GM12878 (cell line): ENCODE measurements at regions not wholly inside any gene's neighbourhood (a gene's known extent, or its start where the extent isn't known, plus 50 kb on each side); places are given as distances from the start of the nearest gene placed in this dataset.

ENCODE experiments used
- ATAC-seq: fragments of 200-7000 bp; cut with Tn5 transposase; 3 replicates; pipeline ENCODE4 v1.9.1; 2020; ENCODE audit warnings: mild to moderate bottlenecking, moderate library complexity
- BruUV-seq: library from RNA; stranded (reverse); fragments of 400-500 nt; replicated peaks from 2 replicates; lab custom pipeline; 2021; lab: Mats Ljungman, UMichigan
- CTCF ChIA-PET: fragments of 300-600 bp; sonication (Branson Sonifier 250); formaldehyde crosslinking; extraction: SDS; loops from one replicate; lab custom pipeline; 2021; ENCODE audit warnings: inconsistent platforms; lab: Yijun Ruan, JAX
- POLR2A ChIA-PET: fragments of 350-600 bp; formaldehyde crosslinking; extraction: SDS; loops from one replicate; lab custom pipeline; 2021; ENCODE audit warnings: inconsistent platforms; lab: Charles Lee
- RAD21 ChIA-PET: fragments of 300-600 bp; sonication (Branson Sonifier 250); formaldehyde crosslinking; loops from one replicate; lab custom pipeline; 2023; ENCODE audit warnings: antibody characterized with exemption; ENCODE audit not compliant: unreplicated experiment; lab: Charles Lee
- SMC1A ChIA-PET: fragments of 300-600 bp; sonication (Branson Sonifier 250); formaldehyde crosslinking; loops from one replicate; lab custom pipeline; 2023; ENCODE audit not compliant: unreplicated experiment, uncharacterized antibody; lab: Charles Lee
- DNase-seq: peaks from one replicate; pipeline ENCODE4 v3.0.0-alpha.2; 2011; ENCODE audit warnings: low read depth, low spot score
- FAIRE-seq: peaks from 3 replicates; lab custom pipeline; 2011; peaks lifted over from hg19 to GRCh38; lab: Jason Lieb, UNC
- H2AFZ ChIP-seq: 2 replicates; pipeline ENCODE4 v1.6.0; 2011; ENCODE audit warnings: low read depth, low read length, control low read depth; ENCODE audit not compliant: control insufficient read depth
- H3K27ac ChIP-seq: 2 replicates; pipeline ENCODE4 v1.5.1; 2011; ENCODE audit warnings: control low read depth; ENCODE audit not compliant: control insufficient read depth, insufficient read depth
- H3K27me3 ChIP-seq, 2 experiments: replicated peaks in 1 of 2; 2 replicates each; pipeline versions ENCODE4 v1.6.0 to v1.6.1; 2011; ENCODE audit warnings: low read length in 1 of 2; ENCODE audit not compliant: control insufficient read depth in 2 of 2, insufficient read depth in 2 of 2
- H3K36me3 ChIP-seq, 2 experiments: 2 replicates each; pipeline ENCODE4 v1.5.1; 2011; ENCODE audit warnings: low read length in 1 of 2; ENCODE audit not compliant: control insufficient read depth in 2 of 2, insufficient read depth in 2 of 2
- H3K4me1 ChIP-seq: 2 replicates; pipeline ENCODE4 v1.6.1; 2011; ENCODE audit warnings: mild to moderate bottlenecking, low read length, moderate library complexity, mixed read lengths; ENCODE audit not compliant: control insufficient read depth, insufficient read depth
- H3K4me2 ChIP-seq: 2 replicates; pipeline ENCODE4 v1.6.0; 2011; ENCODE audit warnings: control low read depth; ENCODE audit not compliant: control insufficient read depth, insufficient read depth
- H3K4me3 ChIP-seq: fragments of 200-600 bp; sonication (generic); 2 replicates; pipeline ENCODE4 v1.5.1; 2016
- H3K79me2 ChIP-seq: 2 replicates; pipeline ENCODE4 v1.6.0; 2011; ENCODE audit warnings: low read length; ENCODE audit not compliant: control insufficient read depth, insufficient read depth
- H3K9ac ChIP-seq: 2 replicates; pipeline ENCODE4 v1.8.0; 2011; ENCODE audit warnings: low read length, control low read depth, mixed read lengths; ENCODE audit not compliant: control insufficient read depth, insufficient read depth
- H3K9me3 ChIP-seq: replicated peaks from 3 replicates; pipeline ENCODE4 v1.5.1; 2011; ENCODE audit warnings: mild to moderate bottlenecking, low read length; ENCODE audit not compliant: control insufficient read depth, insufficient read depth
- H4K20me1 ChIP-seq: 2 replicates; pipeline ENCODE4 v1.6.0; 2011; ENCODE audit not compliant: control insufficient read depth, insufficient read depth
- BACH1 ChIP-seq: fragments of 450-650 bp; IDR thresholded peaks from 2 replicates; pipeline ENCODE4 v1.6.1; 2017; ENCODE audit warnings: mild to moderate bottlenecking, borderline replicate concordance
- CHD2 ChIP-seq: IDR thresholded peaks from 2 replicates; pipeline ENCODE4 v1.6.1; 2011; ENCODE audit warnings: low read depth, low read length, improper control_type of control experiment, borderline replicate concordance
- EZH2 ChIP-seq: IDR thresholded peaks from 2 replicates; pipeline ENCODE4 v1.6.1; 2012; ENCODE audit warnings: low read depth, mild to moderate bottlenecking, control low read depth, inconsistent platforms, low read length, borderline replicate concordance; ENCODE audit not compliant: control insufficient read depth
- HDAC6 ChIP-seq: fragments of 200-600 bp; sonication (generic); IDR thresholded peaks from one replicate; pipeline ENCODE4 v1.8.0; 2017; ENCODE audit warnings: antibody characterized with exemption; ENCODE audit not compliant: unreplicated experiment
- KLF5 ChIP-seq: fragments of 450-650 bp; IDR thresholded peaks from 2 replicates; pipeline ENCODE4 v1.6.1; 2014; ENCODE audit warnings: mild to moderate bottlenecking; ENCODE audit not compliant: partially characterized antibody
- MEF2A ChIP-seq: IDR thresholded peaks from 2 replicates; pipeline ENCODE4 v1.6.1; 2011; ENCODE audit warnings: low read depth, mild to moderate bottlenecking, low read length, moderate library complexity; ENCODE audit not compliant: insufficient read depth
- MYB ChIP-seq: fragments of 150-350 bp; IDR thresholded peaks from 2 replicates; pipeline ENCODE4 v1.6.1; 2014; ENCODE audit warnings: mild to moderate bottlenecking, low read depth, low read length, borderline replicate concordance
- NFYA ChIP-seq: IDR thresholded peaks from 2 replicates; pipeline ENCODE4 v1.6.1; 2011; ENCODE audit warnings: low read depth, mild to moderate bottlenecking, low read length, improper control_type of control experiment, borderline replicate concordance
- NR2C1 ChIP-seq: fragments of 450-650 bp; IDR thresholded peaks from 2 replicates; pipeline ENCODE4 v1.6.1; 2017; ENCODE audit warnings: antibody characterized with exemption, mild to moderate bottlenecking, moderate library complexity
- NR2C2 ChIP-seq: IDR thresholded peaks from 2 replicates; pipeline ENCODE4 v1.6.1; 2011; ENCODE audit warnings: borderline replicate concordance, low read depth; ENCODE audit not compliant: control insufficient read depth, insufficient read length
- POLR2A ChIP-seq: IDR thresholded peaks from 2 replicates; pipeline ENCODE4 v1.6.1; 2011; ENCODE audit warnings: low read depth, mild to moderate bottlenecking, low read length
- POLR2AphosphoS5 ChIP-seq: IDR thresholded peaks from 2 replicates; pipeline ENCODE4 v1.6.1; 2011; ENCODE audit warnings: mild to moderate bottlenecking, low read length, inconsistent platforms
- RUNX3 ChIP-seq: IDR thresholded peaks from 2 replicates; pipeline ENCODE4 v1.6.1; 2012; ENCODE audit warnings: low read length, inconsistent platforms
- SIN3A ChIP-seq: IDR thresholded peaks from 2 replicates; pipeline ENCODE4 v1.6.1; 2012; ENCODE audit warnings: low read depth, low read length, improper control_type of control experiment
- TARDBP ChIP-seq: IDR thresholded peaks from 2 replicates; pipeline ENCODE4 v1.6.1; 2016; ENCODE audit warnings: borderline replicate concordance
- YY1 ChIP-seq: IDR thresholded peaks from 2 replicates; pipeline ENCODE4 v1.6.1; 2011; ENCODE audit warnings: low read depth, mild to moderate bottlenecking, low read length
- ZBED1 ChIP-seq: IDR thresholded peaks from 2 replicates; pipeline ENCODE4 v1.6.1; 2016; ENCODE audit warnings: borderline replicate concordance
- ZNF217 ChIP-seq: fragments of 450-650 bp; IDR thresholded peaks from 2 replicates; pipeline ENCODE4 v1.6.1; 2017; ENCODE audit warnings: antibody characterized with exemption, mild to moderate bottlenecking
- WGBS: methylation state at CpG from one replicate; pipeline ENCODE4 v1.1.6; 2016; ENCODE audit warnings: low lambda C conversion rate; ENCODE audit not compliant: insufficient replicate concordance, insufficient coverage; ENCODE audit errors: missing lambda C conversion rate; 5-methylcytosine and 5-hydroxymethylcytosine counted together
- in situ Hi-C: fragments of 300-500 bp; cut with MboI; formaldehyde crosslinking; loops from 9 replicates; pipeline ENCODE4 v1.14.3; 2018; ENCODE audit warnings: mixed read lengths
- intact Hi-C: fragments of 100-400 bp; cut with micrococcal nuclease; formaldehyde crosslinking; loops from one replicate; pipeline ENCODE4 v1.14.2; 2022; ENCODE audit not compliant: unreplicated experiment
- TF ChIP-seq, protein P1 (sequence below): fragments of 450-650 bp; formaldehyde crosslinking; IDR thresholded peaks from 2 replicates; pipeline ENCODE4 v1.4.0; 2022; ENCODE audit warnings: mild to moderate bottlenecking, moderate library complexity
- TF ChIP-seq, protein P2 (sequence below): fragments of 450-650 bp; IDR thresholded peaks from 2 replicates; pipeline ENCODE4 v1.6.1; 2018; ENCODE audit warnings: mild to moderate bottlenecking, low read depth, moderate library complexity; ENCODE audit not compliant: partially characterized antibody

DNA sequence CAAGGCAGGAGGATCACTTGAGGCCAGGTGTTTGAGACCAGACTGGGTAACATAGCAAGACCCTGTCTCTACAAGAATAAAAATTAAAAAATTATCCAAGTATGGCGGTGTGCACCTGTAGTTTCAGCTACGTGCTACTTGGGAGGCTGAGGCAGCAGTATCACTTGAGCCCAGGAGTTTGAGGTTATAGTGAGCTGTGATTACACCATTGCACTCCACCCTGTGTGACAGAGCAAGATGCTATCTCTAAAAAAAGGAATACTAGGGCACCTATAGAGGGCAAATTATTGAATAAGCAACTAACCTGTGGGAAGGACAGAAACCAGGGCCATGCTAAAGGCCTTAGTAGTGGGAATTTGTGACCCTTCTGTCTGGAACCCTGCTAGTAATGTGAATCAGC, 86.1 kb downstream of the TENT5C start (continued):
- TF ChIP-seq NFYA (no peak), MYB (no peak), NR2C1 (no peak), SIN3A (no peak), RUNX3 (no peak), KLF5 (no peak)

DNA sequence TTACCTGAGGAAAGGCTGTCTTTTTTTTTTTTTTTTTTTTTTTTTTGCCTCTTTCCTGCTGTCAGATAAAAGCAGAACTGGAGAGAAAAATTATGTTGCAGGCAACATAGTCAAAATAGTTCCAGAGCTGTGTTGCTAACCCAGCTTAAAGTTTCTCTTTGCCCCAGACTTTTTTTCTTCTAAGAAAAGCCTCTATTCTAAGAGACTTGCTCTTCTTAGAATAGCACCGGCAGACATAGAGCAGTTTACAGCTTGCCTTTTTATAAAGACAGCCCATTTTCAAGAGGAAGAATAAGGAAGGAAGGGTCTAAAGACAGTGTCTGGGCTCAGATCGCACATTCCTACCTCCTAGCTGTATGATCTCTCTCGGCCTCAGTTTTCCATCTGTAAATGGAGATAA, 88.7 kb downstream of the TENT5C start:
- H3K9ac ChIP-seq = no peak overlapping the region
- ChIA-PET POLR2A (no interaction called here), SMC1A (interaction anchor here (1.3 kb wide), 1 partner anchor 182 kb away, joined by 3 read pairs; no protein-coding TSS in a partner anchor), RAD21 (interaction anchor here (0.9 kb wide), 1 partner anchor 131 kb away, joined by 3 read pairs; no protein-coding TSS in a partner anchor), CTCF (interaction anchor here (1.0 to 1.5 kb wide), 4 partner anchors 13 to 160 kb away, joined by 3 to 5 read pairs (median 4); no protein-coding TSS in a partner anchor)
- no peak overlapping the region for H2AFZ ChIP-seq
- WGBS = 24% methylated on average over 3 of the region's 3 CpGs
- intact Hi-C loops = no loop called here
- no peaks in the 10 kb centered on the region for H3K79me2 ChIP-seq
- no peak for DNase-seq
- H3K27ac ChIP-seq = no peak overlapping the region
- H3K36me3 ChIP-seq = no peaks in the 10 kb centered on the region
- no peaks in the 10 kb centered on the region for H3K9me3 ChIP-seq
- H3K4me2 ChIP-seq = no peak overlapping the region
- peaks cover 0 to 16% of the 10 kb centered on the region in 2 experiments; a peak in 2 of 4 replicates for H3K27me3 ChIP-seq
- H4K20me1 ChIP-seq = no peaks in the 10 kb centered on the region
- no peak overlapping the region for H3K4me3 ChIP-seq
- FAIRE-seq = no peak
- BruUV-seq = no TSS peak
- H3K4me1 ChIP-seq = no peaks in the 10 kb centered on the region
- in situ Hi-C loops = no loop called here
- no peak for ATAC-seq
- TF ChIP-seq TARDBP (no peak), NR2C1 (no peak), BACH1 (no peak), YY1 (no peak), HDAC6 (no peak), POLR2AphosphoS5 (no peak), SIN3A (no peak), ZNF217 (no peak), MEF2A (no peak), CHD2 (no peak), ZBED1 (no peak), EZH2 (no peak), POLR2A (no peak), NR2C2 (no peak)
- TF ChIP-seq, protein P1, sequence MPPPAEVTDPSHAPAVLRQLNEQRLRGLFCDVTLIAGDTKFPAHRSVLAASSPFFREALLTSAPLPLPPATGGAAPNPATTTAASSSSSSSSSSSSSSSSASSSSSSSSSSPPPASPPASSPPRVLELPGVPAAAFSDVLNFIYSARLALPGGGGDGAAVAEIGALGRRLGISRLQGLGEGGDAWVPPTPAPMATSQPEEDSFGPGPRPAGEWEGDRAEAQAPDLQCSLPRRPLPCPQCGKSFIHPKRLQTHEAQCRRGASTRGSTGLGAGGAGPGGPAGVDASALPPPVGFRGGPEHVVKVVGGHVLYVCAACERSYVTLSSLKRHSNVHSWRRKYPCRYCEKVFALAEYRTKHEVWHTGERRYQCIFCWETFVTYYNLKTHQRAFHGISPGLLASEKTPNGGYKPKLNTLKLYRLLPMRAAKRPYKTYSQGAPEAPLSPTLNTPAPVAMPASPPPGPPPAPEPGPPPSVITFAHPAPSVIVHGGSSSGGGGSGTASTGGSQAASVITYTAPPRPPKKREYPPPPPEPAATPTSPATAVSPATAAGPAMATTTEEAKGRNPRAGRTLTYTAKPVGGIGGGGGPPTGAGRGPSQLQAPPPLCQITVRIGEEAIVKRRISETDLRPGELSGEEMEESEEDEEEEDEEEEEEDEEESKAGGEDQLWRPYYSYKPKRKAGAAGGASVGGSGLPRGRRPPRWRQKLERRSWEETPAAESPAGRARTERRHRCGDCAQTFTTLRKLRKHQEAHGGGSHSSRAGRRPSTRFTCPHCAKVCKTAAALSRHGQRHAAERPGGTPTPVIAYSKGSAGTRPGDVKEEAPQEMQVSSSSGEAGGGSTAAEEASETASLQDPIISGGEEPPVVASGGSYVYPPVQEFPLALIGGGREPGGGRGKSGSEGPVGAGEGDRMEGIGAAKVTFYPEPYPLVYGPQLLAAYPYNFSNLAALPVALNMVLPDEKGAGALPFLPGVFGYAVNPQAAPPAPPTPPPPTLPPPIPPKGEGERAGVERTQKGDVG (CRISPR knock-in tag) = no peak
- TF ChIP-seq, protein P2, sequence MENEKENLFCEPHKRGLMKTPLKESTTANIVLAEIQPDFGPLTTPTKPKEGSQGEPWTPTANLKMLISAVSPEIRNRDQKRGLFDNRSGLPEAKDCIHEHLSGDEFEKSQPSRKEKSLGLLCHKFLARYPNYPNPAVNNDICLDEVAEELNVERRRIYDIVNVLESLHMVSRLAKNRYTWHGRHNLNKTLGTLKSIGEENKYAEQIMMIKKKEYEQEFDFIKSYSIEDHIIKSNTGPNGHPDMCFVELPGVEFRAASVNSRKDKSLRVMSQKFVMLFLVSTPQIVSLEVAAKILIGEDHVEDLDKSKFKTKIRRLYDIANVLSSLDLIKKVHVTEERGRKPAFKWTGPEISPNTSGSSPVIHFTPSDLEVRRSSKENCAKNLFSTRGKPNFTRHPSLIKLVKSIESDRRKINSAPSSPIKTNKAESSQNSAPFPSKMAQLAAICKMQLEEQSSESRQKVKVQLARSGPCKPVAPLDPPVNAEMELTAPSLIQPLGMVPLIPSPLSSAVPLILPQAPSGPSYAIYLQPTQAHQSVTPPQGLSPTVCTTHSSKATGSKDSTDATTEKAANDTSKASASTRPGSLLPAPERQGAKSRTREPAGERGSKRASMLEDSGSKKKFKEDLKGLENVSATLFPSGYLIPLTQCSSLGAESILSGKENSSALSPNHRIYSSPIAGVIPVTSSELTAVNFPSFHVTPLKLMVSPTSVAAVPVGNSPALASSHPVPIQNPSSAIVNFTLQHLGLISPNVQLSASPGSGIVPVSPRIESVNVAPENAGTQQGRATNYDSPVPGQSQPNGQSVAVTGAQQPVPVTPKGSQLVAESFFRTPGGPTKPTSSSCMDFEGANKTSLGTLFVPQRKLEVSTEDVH = no peak
